GM12878 (cell line): ENCODE measurements at regions not wholly inside any gene's neighbourhood (a gene's known extent, or its start where the extent isn't known, plus 50 kb on each side); places are given as distances from the start of the nearest gene placed in this dataset.

ENCODE experiments used
- ATAC-seq: fragments of 200-7000 bp; cut with Tn5 transposase; 3 replicates; pipeline ENCODE4 v1.9.1; 2020; ENCODE audit warnings: mild to moderate bottlenecking, moderate library complexity
- BruUV-seq: library from RNA; stranded (reverse); fragments of 400-500 nt; replicated peaks from 2 replicates; lab custom pipeline; 2021; lab: Mats Ljungman, UMichigan
- CTCF ChIA-PET: fragments of 300-600 bp; sonication (Branson Sonifier 250); formaldehyde crosslinking; extraction: SDS; loops from one replicate; lab custom pipeline; 2021; ENCODE audit warnings: inconsistent platforms; lab: Yijun Ruan, JAX
- POLR2A ChIA-PET: fragments of 350-600 bp; formaldehyde crosslinking; extraction: SDS; loops from one replicate; lab custom pipeline; 2021; ENCODE audit warnings: inconsistent platforms; lab: Charles Lee
- RAD21 ChIA-PET: fragments of 300-600 bp; sonication (Branson Sonifier 250); formaldehyde crosslinking; loops from one replicate; lab custom pipeline; 2023; ENCODE audit warnings: antibody characterized with exemption; ENCODE audit not compliant: unreplicated experiment; lab: Charles Lee
- SMC1A ChIA-PET: fragments of 300-600 bp; sonication (Branson Sonifier 250); formaldehyde crosslinking; loops from one replicate; lab custom pipeline; 2023; ENCODE audit not compliant: unreplicated experiment, uncharacterized antibody; lab: Charles Lee
- DNase-seq: peaks from one replicate; pipeline ENCODE4 v3.0.0-alpha.2; 2011; ENCODE audit warnings: low read depth, low spot score
- FAIRE-seq: peaks from 3 replicates; lab custom pipeline; 2011; peaks lifted over from hg19 to GRCh38; lab: Jason Lieb, UNC
- H2AFZ ChIP-seq: 2 replicates; pipeline ENCODE4 v1.6.0; 2011; ENCODE audit warnings: low read depth, low read length, control low read depth; ENCODE audit not compliant: control insufficient read depth
- H3K27ac ChIP-seq: 2 replicates; pipeline ENCODE4 v1.5.1; 2011; ENCODE audit warnings: control low read depth; ENCODE audit not compliant: control insufficient read depth, insufficient read depth
- H3K27me3 ChIP-seq, 2 experiments: replicated peaks in 1 of 2; 2 replicates each; pipeline versions ENCODE4 v1.6.0 to v1.6.1; 2011; ENCODE audit warnings: low read length in 1 of 2; ENCODE audit not compliant: control insufficient read depth in 2 of 2, insufficient read depth in 2 of 2
- H3K36me3 ChIP-seq, 2 experiments: 2 replicates each; pipeline ENCODE4 v1.5.1; 2011; ENCODE audit warnings: low read length in 1 of 2; ENCODE audit not compliant: control insufficient read depth in 2 of 2, insufficient read depth in 2 of 2
- H3K4me1 ChIP-seq: 2 replicates; pipeline ENCODE4 v1.6.1; 2011; ENCODE audit warnings: mild to moderate bottlenecking, low read length, moderate library complexity, mixed read lengths; ENCODE audit not compliant: control insufficient read depth, insufficient read depth
- H3K4me2 ChIP-seq: 2 replicates; pipeline ENCODE4 v1.6.0; 2011; ENCODE audit warnings: control low read depth; ENCODE audit not compliant: control insufficient read depth, insufficient read depth
- H3K4me3 ChIP-seq: fragments of 200-600 bp; sonication (generic); 2 replicates; pipeline ENCODE4 v1.5.1; 2016
- H3K79me2 ChIP-seq: 2 replicates; pipeline ENCODE4 v1.6.0; 2011; ENCODE audit warnings: low read length; ENCODE audit not compliant: control insufficient read depth, insufficient read depth
- H3K9ac ChIP-seq: 2 replicates; pipeline ENCODE4 v1.8.0; 2011; ENCODE audit warnings: low read length, control low read depth, mixed read lengths; ENCODE audit not compliant: control insufficient read depth, insufficient read depth
- H3K9me3 ChIP-seq: replicated peaks from 3 replicates; pipeline ENCODE4 v1.5.1; 2011; ENCODE audit warnings: mild to moderate bottlenecking, low read length; ENCODE audit not compliant: control insufficient read depth, insufficient read depth
- H4K20me1 ChIP-seq: 2 replicates; pipeline ENCODE4 v1.6.0; 2011; ENCODE audit not compliant: control insufficient read depth, insufficient read depth
- ATF7 ChIP-seq: fragments of 450-650 bp; IDR thresholded peaks from 2 replicates; pipeline ENCODE4 v1.6.1; 2016; ENCODE audit warnings: low read depth, mild to moderate bottlenecking
- CREM ChIP-seq: IDR thresholded peaks from 2 replicates; pipeline ENCODE4 v1.6.1; 2014; ENCODE audit warnings: antibody characterized with exemption, low read depth
- HDGF ChIP-seq: fragments of 450-650 bp; IDR thresholded peaks from 2 replicates; pipeline ENCODE4 v1.6.1; 2016; ENCODE audit warnings: antibody characterized with exemption
- IRF5 ChIP-seq: fragments of 450-650 bp; IDR thresholded peaks from 2 replicates; pipeline ENCODE4 v1.6.1; 2017; ENCODE audit warnings: borderline replicate concordance
- JUNB ChIP-seq: IDR thresholded peaks from 2 replicates; pipeline ENCODE4 v1.6.1; 2016; ENCODE audit warnings: antibody characterized with exemption, mild to moderate bottlenecking
- MYB ChIP-seq: fragments of 150-350 bp; IDR thresholded peaks from 2 replicates; pipeline ENCODE4 v1.6.1; 2014; ENCODE audit warnings: mild to moderate bottlenecking, low read depth, low read length, borderline replicate concordance
- PRDM15 ChIP-seq: fragments of 450-650 bp; formaldehyde crosslinking; IDR thresholded peaks from 2 replicates; pipeline ENCODE4 v1.4.0; 2020; ENCODE audit warnings: mild to moderate bottlenecking, moderate library complexity
- SMC3 ChIP-seq: IDR thresholded peaks from 2 replicates; pipeline ENCODE4 v1.6.1; 2011; ENCODE audit warnings: low read length, improper control_type of control experiment, borderline replicate concordance
- SREBF2 ChIP-seq: IDR thresholded peaks from 2 replicates; pipeline ENCODE4 v1.6.1; 2012; ENCODE audit warnings: mild to moderate bottlenecking, low read length
- TCF3 ChIP-seq: IDR thresholded peaks from 2 replicates; pipeline ENCODE4 v1.6.1; 2012; ENCODE audit warnings: low read depth, mild to moderate bottlenecking, low read length, borderline replicate concordance; ENCODE audit not compliant: insufficient read depth
- WRNIP1 ChIP-seq: IDR thresholded peaks from 2 replicates; pipeline ENCODE4 v1.6.1; 2011; ENCODE audit warnings: low read depth, low read length, improper control_type of control experiment, borderline replicate concordance
- ZNF622 ChIP-seq: fragments of 450-650 bp; IDR thresholded peaks from 2 replicates; pipeline ENCODE4 v1.6.1; 2017; ENCODE audit warnings: mild to moderate bottlenecking, inconsistent platforms
- ZZZ3 ChIP-seq: IDR thresholded peaks from 2 replicates; pipeline ENCODE4 v1.6.1; 2011; ENCODE audit warnings: low read depth; ENCODE audit not compliant: control insufficient read depth, insufficient read length
- WGBS: methylation state at CpG from one replicate; pipeline ENCODE4 v1.1.6; 2016; ENCODE audit warnings: low lambda C conversion rate; ENCODE audit not compliant: insufficient replicate concordance, insufficient coverage; ENCODE audit errors: missing lambda C conversion rate; 5-methylcytosine and 5-hydroxymethylcytosine counted together
- in situ Hi-C: fragments of 300-500 bp; cut with MboI; formaldehyde crosslinking; loops from 9 replicates; pipeline ENCODE4 v1.14.3; 2018; ENCODE audit warnings: mixed read lengths
- intact Hi-C: fragments of 100-400 bp; cut with micrococcal nuclease; formaldehyde crosslinking; loops from one replicate; pipeline ENCODE4 v1.14.2; 2022; ENCODE audit not compliant: unreplicated experiment

GRCh38 chr3:73187328-73187727 lies 125.9 kb downstream of the EBLN2 start:
- no peak overlapping the region for H3K27ac ChIP-seq
- no peaks in the 10 kb centered on the region; a peak in 1 of 4 replicates for H3K27me3 ChIP-seq
- ChIA-PET CTCF (interaction anchor here (0.6 to 0.8 kb wide), 2 partner anchors 86 to 278 kb away, joined by 3 read pairs; no protein-coding TSS in a partner anchor), RAD21 (no interaction called here), SMC1A (interaction anchor here (1.0 kb wide), 1 partner anchor 12 kb away, joined by 3 read pairs; no protein-coding TSS in a partner anchor), POLR2A (no interaction called here)
- no peaks in the 10 kb centered on the region for H3K36me3 ChIP-seq
- H3K4me3 ChIP-seq = no peak overlapping the region
- H3K4me1 ChIP-seq = no peaks in the 10 kb centered on the region
- no peaks in the 10 kb centered on the region for H3K9me3 ChIP-seq
- H3K79me2 ChIP-seq = no peaks in the 10 kb centered on the region
- no peak overlapping the region for H3K9ac ChIP-seq
- no peak overlapping the region for H3K4me2 ChIP-seq
- TF ChIP-seq PRDM15 (CRISPR knock-in tag) (no peak), TCF3 (no peak), CREM (no peak), ZZZ3 (no peak), IRF5 (no peak), JUNB (no peak), ZNF622 (no peak), ATF7 (no peak), WRNIP1 (no peak), HDGF (no peak), SREBF2 (no peak), MYB (no peak), SMC3 (no peak)
- DNase-seq (no peak), FAIRE-seq (no peak), ATAC-seq (no peak)
- 17% methylated on average over 5 of the region's 5 CpGs for WGBS
- H4K20me1 ChIP-seq = no peaks in the 10 kb centered on the region
- intact Hi-C loops = no loop called here
- BruUV-seq = no TSS peak
- in situ Hi-C loops = no loop called here
- H2AFZ ChIP-seq = no peak overlapping the region
